Central memory CD8-positive, alpha-beta T cell (primary cell): ENCODE measurements at regions not wholly inside any gene's neighbourhood (a gene's known extent, or its start where the extent isn't known, plus 50 kb on each side); places are given as distances from the start of the nearest gene placed in this dataset.
"Not testable (repeated sequence)": the region's sequence is repeated elsewhere in the genome, so short reads cannot be mapped to it uniquely, and the experiment has no call there.

Experiments
- ATAC-seq: fragments of 150-1000 bp; cut with Tn5 transposase; replicated peaks from 2 replicates; pipeline ENCODE4 v1.10.0; 2022; ENCODE audit warnings: mild to moderate bottlenecking, moderate FRiP score, moderate number of reproducible peaks; ENCODE audit not compliant: poor library complexity, severe bottlenecking; ENCODE audit errors: extremely low read depth
- DNase-seq, 2 donors: peaks; one replicate each; pipeline ENCODE4 v3.0.0; 2021; ENCODE audit warnings: low spot score in 2 of 2
- H3K27ac Mint-ChIP-seq: one replicate; pipeline ENCODE4 v1.8.0; 2022; ENCODE audit warnings: low read depth, mild to moderate bottlenecking, moderate library complexity, mixed read lengths
- H3K27me3 Mint-ChIP-seq: one replicate; pipeline ENCODE4 v1.8.0; 2022; ENCODE audit warnings: mixed read lengths
- H3K36me3 Mint-ChIP-seq: one replicate; pipeline ENCODE4 v1.8.0; 2022; ENCODE audit warnings: mild to moderate bottlenecking, moderate library complexity, mixed read lengths; ENCODE audit not compliant: insufficient read depth
- H3K4me1 Mint-ChIP-seq: one replicate; pipeline ENCODE4 v1.8.0; 2022; ENCODE audit warnings: mixed read lengths
- H3K4me3 Mint-ChIP-seq: one replicate; pipeline ENCODE4 v1.8.0; 2022; ENCODE audit warnings: mild to moderate bottlenecking, moderate library complexity, mixed read lengths
- H3K9me3 Mint-ChIP-seq: one replicate; pipeline ENCODE4 v1.8.0; 2022; ENCODE audit warnings: mixed read lengths

- not testable (repeated sequence) for H3K4me1 Mint-ChIP-seq, H3K27ac Mint-ChIP-seq, H3K4me3 Mint-ChIP-seq, H3K9me3 Mint-ChIP-seq, H3K36me3 Mint-ChIP-seq, DNase-seq, ATAC-seq
- peaks cover 51% of the 10 kb centered on the region for H3K27me3 Mint-ChIP-seq
Measured at GRCh38 chr7:32669173-32669870, 174.0 kb downstream of the AVL9 start.

- ATAC-seq, DNase-seq, H3K27ac Mint-ChIP-seq, H3K4me3 Mint-ChIP-seq, H3K9me3 Mint-ChIP-seq, H3K4me1 Mint-ChIP-seq, H3K36me3 Mint-ChIP-seq: not testable (repeated sequence)
- peaks cover 59% of the 10 kb centered on the region for H3K27me3 Mint-ChIP-seq
Measured at GRCh38 chr7:32668387-32669097, 173.3 kb downstream of the AVL9 start.

- H3K4me3 Mint-ChIP-seq, H3K36me3 Mint-ChIP-seq, ATAC-seq, H3K4me1 Mint-ChIP-seq, DNase-seq, H3K27ac Mint-ChIP-seq, H3K9me3 Mint-ChIP-seq: not testable (repeated sequence)
- peaks cover 68% of the 10 kb centered on the region for H3K27me3 Mint-ChIP-seq
Measured at GRCh38 chr7:32667586-32667985, 172.3 kb downstream of the AVL9 start.

GRCh38 chr7:32663805-32664211 lies 168.5 kb downstream of the AVL9 start:
- H3K4me1 Mint-ChIP-seq, H3K9me3 Mint-ChIP-seq, H3K27ac Mint-ChIP-seq, ATAC-seq, DNase-seq, H3K36me3 Mint-ChIP-seq, H3K4me3 Mint-ChIP-seq: not testable (repeated sequence)
- peaks cover 91% of the 10 kb centered on the region for H3K27me3 Mint-ChIP-seq

- ATAC-seq, H3K36me3 Mint-ChIP-seq, H3K27ac Mint-ChIP-seq, H3K4me3 Mint-ChIP-seq, H3K4me1 Mint-ChIP-seq, DNase-seq, H3K9me3 Mint-ChIP-seq: not testable (repeated sequence)
- H3K27me3 Mint-ChIP-seq = peaks cover 82% of the 10 kb centered on the region
Measured at GRCh38 chr7:32662509-32662908, 167.2 kb downstream of the AVL9 start.

- ATAC-seq = no peak
Measured at GRCh38 chr7:32661929-32662328, 166.6 kb downstream of the AVL9 start.

GRCh38 chr7:32661501-32661900 lies 166.2 kb downstream of the AVL9 start:
- Mint-ChIP-seq H3K4me3 (no peak overlapping the region), H3K27me3 (peaks cover 74% of the 10 kb centered on the region), H3K4me1 (no peaks in the 10 kb centered on the region), H3K27ac (no peak overlapping the region), H3K36me3 (no peaks in the 10 kb centered on the region), H3K9me3 (no peaks in the 10 kb centered on the region)
- ATAC-seq (no peak), DNase-seq (no peak)

More at GRCh38 chr7:32661929-32662328, 166.6 kb downstream of the AVL9 start:
- H3K27me3 Mint-ChIP-seq = peaks cover 76% of the 10 kb centered on the region
- H3K4me1 Mint-ChIP-seq = no peaks in the 10 kb centered on the region
- DNase-seq = no peak
- no peaks in the 10 kb centered on the region for H3K36me3 Mint-ChIP-seq
- H3K9me3 Mint-ChIP-seq = no peaks in the 10 kb centered on the region
- no peak overlapping the region for H3K4me3 Mint-ChIP-seq
- no peak overlapping the region for H3K27ac Mint-ChIP-seq

- Mint-ChIP-seq H3K4me3 (no peak overlapping the region), H3K9me3 (no peaks in the 10 kb centered on the region), H3K27me3 (peaks cover 69% of the 10 kb centered on the region), H3K27ac (no peak overlapping the region), H3K4me1 (no peaks in the 10 kb centered on the region), H3K36me3 (no peaks in the 10 kb centered on the region)
- DNase-seq = no peak
- ATAC-seq = no peak
Measured at GRCh38 chr7:32660936-32661335, 165.6 kb downstream of the AVL9 start.

GRCh38 chr7:32659853-32660252 lies 164.6 kb downstream of the AVL9 start:
- ATAC-seq = no peak
- Mint-ChIP-seq H3K4me3 (no peak overlapping the region), H3K9me3 (no peaks in the 10 kb centered on the region), H3K27me3 (peaks cover 58% of the 10 kb centered on the region), H3K4me1 (no peaks in the 10 kb centered on the region), H3K36me3 (no peaks in the 10 kb centered on the region), H3K27ac (no peak overlapping the region)
- DNase-seq = no peak

GRCh38 chr7:32658467-32658869 lies 163.2 kb downstream of the AVL9 start:
- Mint-ChIP-seq H3K27me3 (peaks cover 45% of the 10 kb centered on the region), H3K4me3 (no peak overlapping the region), H3K4me1 (no peaks in the 10 kb centered on the region), H3K9me3 (no peaks in the 10 kb centered on the region), H3K36me3 (no peaks in the 10 kb centered on the region), H3K27ac (no peak overlapping the region)
- ATAC-seq = no peak
- DNase-seq = no peak

- Mint-ChIP-seq H3K9me3 (no peaks in the 10 kb centered on the region), H3K27me3 (peaks cover 40% of the 10 kb centered on the region), H3K4me3 (no peak overlapping the region), H3K27ac (no peak overlapping the region), H3K4me1 (no peaks in the 10 kb centered on the region), H3K36me3 (no peaks in the 10 kb centered on the region)
- DNase-seq = no peak
- ATAC-seq = peak; percentile 60
Measured at GRCh38 chr7:32658034-32658433, 162.7 kb downstream of the AVL9 start.

- not testable (repeated sequence) for DNase-seq, H3K9me3 Mint-ChIP-seq, H3K4me1 Mint-ChIP-seq, H3K36me3 Mint-ChIP-seq, H3K27ac Mint-ChIP-seq, H3K4me3 Mint-ChIP-seq, ATAC-seq
- peaks cover 41% of the 10 kb centered on the region for H3K27me3 Mint-ChIP-seq
Measured at GRCh38 chr7:32654549-32654948, 159.3 kb downstream of the AVL9 start.

GRCh38 chr7:32650356-32650755 lies 155.1 kb downstream of the AVL9 start:
- H3K36me3 Mint-ChIP-seq, H3K27ac Mint-ChIP-seq, H3K9me3 Mint-ChIP-seq, H3K4me3 Mint-ChIP-seq, ATAC-seq, DNase-seq, H3K4me1 Mint-ChIP-seq: not testable (repeated sequence)
- H3K27me3 Mint-ChIP-seq = peaks cover 72% of the 10 kb centered on the region
